ENCODE measurements at regions not wholly inside any gene's neighbourhood (a gene's known extent, or its start where the extent isn't known, plus 50 kb on each side); places are given as distances from the start of the nearest gene placed in this dataset.
"Not testable (repeated sequence)": the region's sequence is repeated elsewhere in the genome, so short reads cannot be mapped to it uniquely, and the experiment has no call there.

- no peak for DNase-seq (ENCODE audit: low spot score)
Observed at GRCh38 chr13:44783994-44784707, 205.1 kb downstream of the NUFIP1 start.

- DNase-seq (ENCODE audit: low spot score), result no peak
Observed at GRCh38 chr13:44780591-44781280, 204.6 kb upstream of the TSC22D1 start.

- DNase-seq (ENCODE audit: low spot score), result no peak
Observed at GRCh38 chr13:44778761-44779484, 202.8 kb upstream of the TSC22D1 start.

GRCh38 chr13:44775290-44775689 is 199.2 kb upstream of the TSC22D1 start:
- DNase-seq (ENCODE audit: low spot score), result not testable (repeated sequence)

GRCh38 chr13:44770951-44771350 is 194.8 kb upstream of the TSC22D1 start:
- no peak for DNase-seq (ENCODE audit: low spot score)

GRCh38 chr13:44769686-44770085 is 193.6 kb upstream of the TSC22D1 start:
- no peak for DNase-seq (ENCODE audit: low spot score)

GRCh38 chr13:44768775-44769581 is 192.8 kb upstream of the TSC22D1 start:
- DNase-seq (ENCODE audit: low spot score), result no peak

- no peak for DNase-seq (ENCODE audit: low spot score)
Observed at GRCh38 chr13:44768239-44768638, 192.1 kb upstream of the TSC22D1 start.

GRCh38 chr13:44765001-44765471 is 188.9 kb upstream of the TSC22D1 start:
- DNase-seq (ENCODE audit: low spot score), result no peak

- no peak for DNase-seq (ENCODE audit: low spot score)
Observed at GRCh38 chr13:44764302-44764692, 188.2 kb upstream of the TSC22D1 start.

- DNase-seq (ENCODE audit: low spot score), result no peak
Observed at GRCh38 chr13:44763615-44764301, 187.6 kb upstream of the TSC22D1 start.

- no peak for DNase-seq (ENCODE audit: low spot score)
Observed at GRCh38 chr13:44762911-44763310, 186.8 kb upstream of the TSC22D1 start.

- no peak for DNase-seq (ENCODE audit: low spot score)
Observed at GRCh38 chr13:44760434-44760833, 184.3 kb upstream of the TSC22D1 start.

GRCh38 chr13:44759384-44760360 is 183.5 kb upstream of the TSC22D1 start:
- DNase-seq (ENCODE audit: low spot score), result no peak

GRCh38 chr13:44758630-44759383 is 182.7 kb upstream of the TSC22D1 start:
- no peak for DNase-seq (ENCODE audit: low spot score)

- DNase-seq (ENCODE audit: low spot score), result no peak
Observed at GRCh38 chr13:44757671-44758070, 181.5 kb upstream of the TSC22D1 start.

GRCh38 chr13:44756276-44756810 is 180.2 kb upstream of the TSC22D1 start:
- DNase-seq (ENCODE audit: low spot score), result no peak

GRCh38 chr13:44755872-44756271 is 179.7 kb upstream of the TSC22D1 start:
- no peak for DNase-seq (ENCODE audit: low spot score)

GRCh38 chr13:44752164-44752563 is 176.0 kb upstream of the TSC22D1 start:
- DNase-seq (ENCODE audit: low spot score), result no peak

All from D341Med (cell line).